Small intestine (tissue), 7 donors: ENCODE measurements at regions not wholly inside any gene's neighbourhood (a gene's known extent, or its start where the extent isn't known, plus 50 kb on each side); places are given as distances from the start of the nearest gene placed in this dataset.

Experiments
- DNase-seq, 2 donors: peaks; one replicate each; pipeline versions ENCODE4 v3.0.0 to v3.0.0-alpha.2; 2013
- FAIRE-seq: peaks from 2 replicates; lab custom pipeline; 2012; peaks lifted over from hg19 to GRCh38; lab: Jason Lieb, UNC
- H3K27ac ChIP-seq, 3 donors: one replicate each; pipeline ENCODE4 v1.5.1; 2013; ENCODE audit warnings: low read length in 2 of 3, mild to moderate bottlenecking in 2 of 3, control low read depth in 1 of 3, inconsistent platforms in 1 of 3, low read depth in 1 of 3, moderate library complexity in 1 of 3
- H3K27me3 ChIP-seq, 3 donors: one replicate each; pipeline ENCODE4 v1.6.1; 2013; ENCODE audit warnings: low read length in 3 of 3, inconsistent platforms in 1 of 3; ENCODE audit not compliant: control insufficient read depth in 3 of 3, insufficient read depth in 3 of 3
- H3K36me3 ChIP-seq, 3 donors: one replicate each; pipeline ENCODE4 v1.6.1; 2013; ENCODE audit warnings: low read length in 3 of 3, inconsistent platforms in 1 of 3, low read depth in 1 of 3, mild to moderate bottlenecking in 1 of 3, moderate library complexity in 1 of 3; ENCODE audit not compliant: control insufficient read depth in 3 of 3, insufficient read depth in 2 of 3
- H3K4me1 ChIP-seq, 3 donors: one replicate each; pipeline ENCODE4 v1.6.1; 2013; ENCODE audit warnings: low read length in 2 of 3, inconsistent platforms in 1 of 3, low read depth in 1 of 3, mild to moderate bottlenecking in 1 of 3, moderate library complexity in 1 of 3; ENCODE audit not compliant: control insufficient read depth in 3 of 3, insufficient read depth in 2 of 3
- H3K4me3 ChIP-seq, 3 donors: one replicate each; pipeline ENCODE4 v1.5.1; 2013; ENCODE audit warnings: low read length in 3 of 3, control low read depth in 1 of 3, inconsistent platforms in 1 of 3, low read depth in 1 of 3, mild to moderate bottlenecking in 1 of 3, moderate library complexity in 1 of 3
- H3K9me3 ChIP-seq, 2 donors: one replicate each; pipeline ENCODE4 v1.6.1; 2013; ENCODE audit warnings: low read depth in 1 of 2, low read length in 1 of 2; ENCODE audit not compliant: control insufficient read depth in 2 of 2, insufficient read depth in 1 of 2
- WGBS, 3 donors: extraction: QIAGEN DNeasy Blood & Tissue Kit; methylation state at CpG; one replicate each; pipeline ENCODE4 v1.1.7; 2013; 5-methylcytosine and 5-hydroxymethylcytosine counted together
- donor health status: healthy with polysubstance abuse.
- donor health status: control.
- donor health status: control.
- donor health status: Bipolar disorder and iron deficiency.
- donor health status: healthy.

GRCh38 chr6:141734071-141734840, 398.5 kb upstream of the GJE1 start:
- H3K9me3 ChIP-seq: no peaks in the 10 kb centered on the region
- 76 to 86% (median 83%) methylated on average over 2 of the region's 2 CpGs for WGBS, 3 donors
- H3K4me3 ChIP-seq: no peak overlapping the region
- H3K36me3 ChIP-seq: no peaks in the 10 kb centered on the region
- no peaks in the 10 kb centered on the region for H3K4me1 ChIP-seq
- no peak for DNase-seq
- no peak for FAIRE-seq
- no peak overlapping the region for H3K27ac ChIP-seq
- no peaks in the 10 kb centered on the region for H3K27me3 ChIP-seq

- Histone ChIP-seq H3K9me3 (no peaks in the 10 kb centered on the region), H3K27me3 (no peaks in the 10 kb centered on the region), H3K27ac (no peak overlapping the region), H3K36me3 (no peaks in the 10 kb centered on the region), H3K4me1 (no peaks in the 10 kb centered on the region), H3K4me3 (no peak overlapping the region)
- no peak for DNase-seq
- 53 to 64% (median 55%) methylated on average over 2 of the region's 2 CpGs for WGBS, 3 donors
- no peak for FAIRE-seq
These were observed 403.6 kb upstream of the GJE1 start for GRCh38 chr6:141729146-141729545.

- no peaks in the 10 kb centered on the region for H3K36me3 ChIP-seq
- no peak overlapping the region for H3K4me3 ChIP-seq
- WGBS, 3 donors: 60 to 63% (median 62%) methylated on average over 4 of the region's 4 CpGs
- DNase-seq (no peak), FAIRE-seq (no peak)
- no peak overlapping the region for H3K27ac ChIP-seq
- H3K9me3 ChIP-seq: no peaks in the 10 kb centered on the region
- H3K4me1 ChIP-seq: no peaks in the 10 kb centered on the region
- no peaks in the 10 kb centered on the region for H3K27me3 ChIP-seq
These were observed 404.4 kb upstream of the GJE1 start for GRCh38 chr6:141728330-141728729.

GRCh38 chr6:141726248-141726647, 406.5 kb upstream of the GJE1 start:
- no peak for FAIRE-seq

GRCh38 chr6:141724731-141725130, 408.0 kb upstream of the GJE1 start:
- no peaks in the 10 kb centered on the region for H3K4me1 ChIP-seq
- no peak overlapping the region for H3K27ac ChIP-seq
- no peak for FAIRE-seq
- DNase-seq: no peak
- 74 to 89% (median 77%) methylated on average over 1 of the region's 1 CpG for WGBS, 3 donors
- no peak overlapping the region for H3K4me3 ChIP-seq
- H3K36me3 ChIP-seq: no peaks in the 10 kb centered on the region
- no peaks in the 10 kb centered on the region for H3K27me3 ChIP-seq
- H3K9me3 ChIP-seq: no peaks in the 10 kb centered on the region

More at GRCh38 chr6:141726248-141726647, 406.5 kb upstream of the GJE1 start:
- no peaks in the 10 kb centered on the region for H3K9me3 ChIP-seq
- H3K4me1 ChIP-seq: no peaks in the 10 kb centered on the region
- no peaks in the 10 kb centered on the region for H3K36me3 ChIP-seq
- DNase-seq: no peak
- WGBS, 3 donors: 63 to 77% (median 68%) methylated on average over 3 of the region's 3 CpGs
- no peaks in the 10 kb centered on the region for H3K27me3 ChIP-seq
- H3K27ac ChIP-seq: no peak overlapping the region
- H3K4me3 ChIP-seq: no peak overlapping the region

GRCh38 chr6:141719476-141719875, 413.2 kb upstream of the GJE1 start:
- no peaks in the 10 kb centered on the region for H3K4me1 ChIP-seq
- no peak overlapping the region for H3K27ac ChIP-seq
- H3K36me3 ChIP-seq: no peaks in the 10 kb centered on the region
- H3K4me3 ChIP-seq: no peak overlapping the region
- DNase-seq (no peak), FAIRE-seq (no peak)
- 74 to 75% (median 74%) methylated on average over 5 of the region's 5 CpGs for WGBS, 3 donors
- no peaks in the 10 kb centered on the region for H3K27me3 ChIP-seq
- no peaks in the 10 kb centered on the region for H3K9me3 ChIP-seq

- no peak overlapping the region for H3K4me3 ChIP-seq
- no peak for DNase-seq
- H3K27ac ChIP-seq: no peak overlapping the region
- H3K9me3 ChIP-seq: no peaks in the 10 kb centered on the region
- H3K27me3 ChIP-seq: no peaks in the 10 kb centered on the region
- no peaks in the 10 kb centered on the region for H3K4me1 ChIP-seq
- H3K36me3 ChIP-seq: no peaks in the 10 kb centered on the region
- 66 to 82% (median 70%) methylated on average over 3 of the region's 3 CpGs for WGBS, 3 donors
- no peak for FAIRE-seq
These were observed 427.3 kb upstream of the GJE1 start for GRCh38 chr6:141705431-141705830.

GRCh38 chr6:141704151-141704550, 428.6 kb upstream of the GJE1 start:
- DNase-seq (no peak), FAIRE-seq (no peak)
- H3K27ac ChIP-seq: no peak overlapping the region
- H3K4me3 ChIP-seq: no peak overlapping the region
- no peaks in the 10 kb centered on the region for H3K36me3 ChIP-seq
- no peaks in the 10 kb centered on the region for H3K4me1 ChIP-seq
- no peaks in the 10 kb centered on the region for H3K27me3 ChIP-seq
- 36 to 67% (median 43%) methylated on average over 1 of the region's 1 CpG for WGBS, 3 donors
- H3K9me3 ChIP-seq: no peaks in the 10 kb centered on the region

GRCh38 chr6:141701732-141702131, 431.0 kb upstream of the GJE1 start:
- Histone ChIP-seq H3K4me3 (no peak overlapping the region), H3K27ac (no peak overlapping the region), H3K9me3 (no peaks in the 10 kb centered on the region), H3K27me3 (no peaks in the 10 kb centered on the region), H3K36me3 (no peaks in the 10 kb centered on the region), H3K4me1 (no peaks in the 10 kb centered on the region)
- WGBS, 3 donors: 91 to 94% (median 92%) methylated on average over 2 of the region's 2 CpGs
- FAIRE-seq (no peak), DNase-seq (no peak)
